ENCODE measurements at regions not wholly inside any gene's neighbourhood (a gene's known extent, or its start where the extent isn't known, plus 50 kb on each side); places are given as distances from the start of the nearest gene placed in this dataset.

DNA sequence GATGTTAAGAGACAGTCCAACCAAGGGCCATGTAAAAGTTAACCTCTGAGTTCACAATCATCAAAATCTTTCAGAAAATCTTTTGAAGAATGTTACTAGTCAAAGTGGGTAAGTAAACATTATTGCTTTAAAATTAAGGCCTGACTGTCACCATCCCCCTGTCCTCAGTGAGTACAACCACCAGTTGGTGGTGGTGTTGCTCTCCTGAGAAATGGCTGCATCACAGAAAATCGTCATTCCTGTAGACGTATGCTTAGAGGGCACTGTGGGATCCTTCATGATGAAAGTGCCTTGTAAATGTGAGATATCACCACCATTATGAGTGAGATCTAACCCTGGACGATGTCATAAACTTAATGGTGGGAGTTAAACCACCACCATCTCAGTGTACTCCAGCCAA, 451.2 kb downstream of the RPS29 start:
- no peaks in the 10 kb centered on the region for H3K9me3 ChIP-seq (ENCODE audit: low read depth, low read length, poor library complexity, severe bottlenecking)
- peak; percentile 29 for DNase-seq (ENCODE audit: low spot score)
- intact Hi-C loops (cut with micrococcal nuclease; ENCODE audit: unreplicated experiment), result no loop called here
- ChIA-PET POLR2A (ENCODE audit: low non-redundant PET) (no interaction called here), CTCF (no interaction called here)
- no peak for TF ChIP-seq EZH2 (IDR thresholded peaks at IDR 0.05; ENCODE audit: borderline replicate concordance, low read depth, low read length, poor library complexity, severe bottlenecking)
- TF ChIP-seq, protein P1, sequence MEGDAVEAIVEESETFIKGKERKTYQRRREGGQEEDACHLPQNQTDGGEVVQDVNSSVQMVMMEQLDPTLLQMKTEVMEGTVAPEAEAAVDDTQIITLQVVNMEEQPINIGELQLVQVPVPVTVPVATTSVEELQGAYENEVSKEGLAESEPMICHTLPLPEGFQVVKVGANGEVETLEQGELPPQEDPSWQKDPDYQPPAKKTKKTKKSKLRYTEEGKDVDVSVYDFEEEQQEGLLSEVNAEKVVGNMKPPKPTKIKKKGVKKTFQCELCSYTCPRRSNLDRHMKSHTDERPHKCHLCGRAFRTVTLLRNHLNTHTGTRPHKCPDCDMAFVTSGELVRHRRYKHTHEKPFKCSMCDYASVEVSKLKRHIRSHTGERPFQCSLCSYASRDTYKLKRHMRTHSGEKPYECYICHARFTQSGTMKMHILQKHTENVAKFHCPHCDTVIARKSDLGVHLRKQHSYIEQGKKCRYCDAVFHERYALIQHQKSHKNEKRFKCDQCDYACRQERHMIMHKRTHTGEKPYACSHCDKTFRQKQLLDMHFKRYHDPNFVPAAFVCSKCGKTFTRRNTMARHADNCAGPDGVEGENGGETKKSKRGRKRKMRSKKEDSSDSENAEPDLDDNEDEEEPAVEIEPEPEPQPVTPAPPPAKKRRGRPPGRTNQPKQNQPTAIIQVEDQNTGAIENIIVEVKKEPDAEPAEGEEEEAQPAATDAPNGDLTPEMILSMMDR (conservative IDR thresholded peaks at IDR 0.05; ENCODE audit: low read depth, low read length), result peak; percentile 47; the same call in 1 of the 2 replicates
- no peaks in the 10 kb centered on the region for H3K4me1 ChIP-seq (ENCODE audit: insufficient read depth, low read length, poor library complexity, severe bottlenecking)
- H3K36me3 ChIP-seq (ENCODE audit: insufficient read depth, low read length, poor library complexity, severe bottlenecking), result no peaks in the 10 kb centered on the region
- BruUV-seq (replicated peaks), result no TSS peak
- H3K27me3 ChIP-seq (replicated peaks; ENCODE audit: insufficient read depth, low read depth, low read length, poor library complexity), result no peaks in the 10 kb centered on the region
- no peak overlapping the region for H3K27ac ChIP-seq (ENCODE audit: low read depth, low read length, poor library complexity, severe bottlenecking)
- no peak overlapping the region for H3K4me3 ChIP-seq (ENCODE audit: low read depth, low read length, poor library complexity, severe bottlenecking)

DNA sequence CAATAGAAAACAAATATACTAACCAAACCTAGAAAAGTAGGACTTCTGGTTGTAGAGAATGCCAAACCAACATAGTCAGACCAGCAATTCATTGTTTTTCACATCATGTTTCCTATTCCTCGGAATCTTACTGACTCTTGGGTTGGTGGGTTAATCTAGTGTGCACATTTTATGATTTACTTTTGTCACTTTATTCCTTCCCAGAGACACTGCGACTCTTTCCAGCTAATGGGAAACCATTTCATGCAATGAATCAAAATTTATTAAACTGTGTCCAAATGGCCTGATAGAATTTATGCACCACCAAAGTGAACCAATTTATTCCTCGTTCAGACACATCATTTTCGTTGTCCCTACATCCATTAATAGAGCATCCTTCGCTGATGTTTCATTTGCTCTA, 464.9 kb downstream of the RPS29 start:
- Histone ChIP-seq H3K36me3 (ENCODE audit: insufficient read depth, low read length, poor library complexity, severe bottlenecking) (no peaks in the 10 kb centered on the region), H3K4me1 (ENCODE audit: insufficient read depth, low read length, poor library complexity, severe bottlenecking) (no peaks in the 10 kb centered on the region), H3K4me3 (ENCODE audit: low read depth, low read length, poor library complexity, severe bottlenecking) (no peak overlapping the region), H3K9me3 (ENCODE audit: low read depth, low read length, poor library complexity, severe bottlenecking) (no peaks in the 10 kb centered on the region), H3K27ac (ENCODE audit: low read depth, low read length, poor library complexity, severe bottlenecking) (no peak overlapping the region), H3K27me3 (replicated peaks; ENCODE audit: insufficient read depth, low read depth, low read length, poor library complexity) (no peaks in the 10 kb centered on the region)
- no peak for DNase-seq (ENCODE audit: low spot score)
- no peak for TF ChIP-seq EZH2 (IDR thresholded peaks at IDR 0.05; ENCODE audit: borderline replicate concordance, low read depth, low read length, poor library complexity, severe bottlenecking)
- TF ChIP-seq, protein P1 (conservative IDR thresholded peaks at IDR 0.05; ENCODE audit: low read depth, low read length), result no peak
- ChIA-PET CTCF (no interaction called here), POLR2A (ENCODE audit: low non-redundant PET) (no interaction called here)
- intact Hi-C loops (cut with micrococcal nuclease; ENCODE audit: unreplicated experiment), result no loop called here
- no TSS peak for BruUV-seq (replicated peaks)

DNA sequence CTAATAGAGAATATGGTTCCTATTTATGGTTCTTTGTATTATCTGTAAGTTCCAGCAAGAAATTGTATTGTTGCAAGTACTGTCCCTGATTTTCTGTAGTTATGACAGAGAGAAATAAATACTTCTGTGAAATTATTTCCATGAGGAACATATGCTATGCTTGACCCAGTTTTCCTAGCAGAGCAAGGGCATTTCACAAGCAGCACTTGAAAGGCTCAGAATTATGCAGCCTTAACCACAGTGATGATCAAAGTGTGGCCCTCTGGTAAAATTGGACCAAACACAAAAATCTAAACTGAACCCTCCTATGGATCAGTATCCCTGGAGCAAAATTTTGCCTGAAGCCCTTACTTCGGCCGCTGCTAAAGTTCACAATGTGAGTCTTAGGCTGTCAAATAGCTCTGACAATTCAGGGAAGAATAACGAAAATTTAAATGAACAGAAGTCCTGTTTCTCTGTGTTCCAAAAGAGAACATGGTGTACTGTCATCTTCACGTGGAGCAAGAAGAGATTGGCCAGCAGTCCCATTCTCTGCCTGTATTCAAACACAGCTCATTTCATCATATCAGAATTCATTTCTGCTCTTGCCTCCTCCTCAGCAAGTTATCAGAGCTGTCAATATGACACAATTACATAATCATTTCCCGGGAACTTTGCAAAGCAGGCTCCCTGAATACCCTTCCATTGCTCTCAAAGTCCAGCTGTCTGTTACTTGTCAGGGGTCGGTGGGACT, 471.9 kb downstream of the RPS29 start:
- DNase-seq (ENCODE audit: low spot score), result no peak
- intact Hi-C loops (cut with micrococcal nuclease; ENCODE audit: unreplicated experiment), result no loop called here
- H3K27ac ChIP-seq (ENCODE audit: low read depth, low read length, poor library complexity, severe bottlenecking), result no peak overlapping the region
- no peaks in the 10 kb centered on the region for H3K9me3 ChIP-seq (ENCODE audit: low read depth, low read length, poor library complexity, severe bottlenecking)
- peaks cover 7% of the 10 kb centered on the region for H3K27me3 ChIP-seq (replicated peaks; ENCODE audit: insufficient read depth, low read depth, low read length, poor library complexity)
- H3K4me1 ChIP-seq (ENCODE audit: insufficient read depth, low read length, poor library complexity, severe bottlenecking), result no peaks in the 10 kb centered on the region
- no TSS peak for BruUV-seq (replicated peaks)
- ChIA-PET CTCF (no interaction called here), POLR2A (ENCODE audit: low non-redundant PET) (no interaction called here)
- no peaks in the 10 kb centered on the region for H3K36me3 ChIP-seq (ENCODE audit: insufficient read depth, low read length, poor library complexity, severe bottlenecking)
- H3K4me3 ChIP-seq (ENCODE audit: low read depth, low read length, poor library complexity, severe bottlenecking), result no peak overlapping the region
- TF ChIP-seq, protein P1 (conservative IDR thresholded peaks at IDR 0.05; ENCODE audit: low read depth, low read length), result no peak
- no peak for TF ChIP-seq EZH2 (IDR thresholded peaks at IDR 0.05; ENCODE audit: borderline replicate concordance, low read depth, low read length, poor library complexity, severe bottlenecking)
